ENCODE measurements at regions not wholly inside any gene's neighbourhood (a gene's known extent, or its start where the extent isn't known, plus 50 kb on each side); places are given as distances from the start of the nearest gene placed in this dataset.

- no peaks in the 10 kb centered on the region for H3K79me1 ChIP-seq (ENCODE audit: low read depth, low read length)
- no peak overlapping the region for H4K91ac ChIP-seq (replicated peaks; ENCODE audit: insufficient read length, low read length)
- H3K23ac ChIP-seq (ENCODE audit: insufficient read length) = no peak overlapping the region
- H2BK12ac ChIP-seq (ENCODE audit: low read depth, low read length) = no peak overlapping the region
- FAIRE-seq (no peak), DNase-seq (ENCODE audit: low read depth in 1 of 2, low spot score in 2 of 2) (no peak)
- no peak overlapping the region for H3K56ac ChIP-seq (replicated peaks; ENCODE audit: insufficient read length, low read depth, low read length)
- no peak overlapping the region for H3K9ac ChIP-seq (replicated peaks in 1 of 4; ENCODE audit: extremely low read depth in 1 of 4, low read depth in 3 of 4, low read length in 3 of 4)
- no peak overlapping the region for H4K8ac ChIP-seq (ENCODE audit: extremely low read depth, insufficient read depth, low read length)
- no peak overlapping the region for H2BK15ac ChIP-seq (ENCODE audit: low read length)
- no peak overlapping the region for H2AFZ ChIP-seq (ENCODE audit: low read length)
- H2BK20ac ChIP-seq (ENCODE audit: low read length) = no peak overlapping the region
- no peak overlapping the region for H3K4me2 ChIP-seq (ENCODE audit: insufficient read depth in 1 of 2, low read depth in 2 of 2, low read length in 2 of 2)
- CTCF ChIA-PET (ENCODE audit: partially characterized antibody) = interaction anchor here (1.7 kb wide), 1 partner anchor 15 kb away, joined by 3 read pairs; no protein-coding TSS in a partner anchor
- no peak overlapping the region for H2BK120ac ChIP-seq (replicated peaks; ENCODE audit: low read depth, low read length)
- H2BK5ac ChIP-seq (ENCODE audit: low read depth, low read length) = no peak overlapping the region
- H3K23me2 ChIP-seq (ENCODE audit: low read depth, low read length) = no peaks in the 10 kb centered on the region
- WGBS, 2 experiments (ENCODE audit: extremely low coverage in 1 of 2, insufficient coverage in 1 of 2, insufficient read length in 1 of 2, insufficient replicate concordance in 2 of 2, low coverage in 1 of 2, low lambda C conversion rate in 2 of 2, missing lambda C conversion rate in 1 of 2) = 90% methylated on average over 5 of the region's 5 CpGs; no CpG with 5 or more reads in 1 of the 2 experiments
- no peak overlapping the region for H3K4ac ChIP-seq (replicated peaks; ENCODE audit: insufficient read length, low read depth, low read length)
- no peak overlapping the region for H3K14ac ChIP-seq (ENCODE audit: insufficient read length)
- TF ChIP-seq RXRA (IDR thresholded peaks at IDR 0.05; ENCODE audit: insufficient read depth, low read depth, low read length) (no peak), CTBP2 (IDR thresholded peaks at IDR 0.05; ENCODE audit: borderline replicate concordance, insufficient read depth, insufficient read length, low read length) (no peak), BCL11A (IDR thresholded peaks at IDR 0.05; ENCODE audit: low read depth in 2 of 2, low read length in 2 of 2) (no peak), PHF8 (conservative IDR thresholded peaks at IDR 0.05; ENCODE audit: low read depth, low read length) (no peak), CREB1 (IDR thresholded peaks at IDR 0.05) (no peak), NANOG (IDR thresholded peaks at IDR 0.05; ENCODE audit: insufficient read depth, low read depth, low read length, poor library complexity, severe bottlenecking) (no peak), EZH2 (IDR thresholded peaks at IDR 0.05; ENCODE audit: low read depth, low read length, severe bottlenecking) (no peak), KDM1A (IDR thresholded peaks at IDR 0.05; ENCODE audit: borderline replicate concordance, low read length) (no peak)
- no peak overlapping the region for H3K27ac ChIP-seq (ENCODE audit: low read depth, low read length)
- H3K9me3 ChIP-seq (ENCODE audit: insufficient read depth in 2 of 2, low read depth in 1 of 2, low read length in 1 of 2) = no peaks in the 10 kb centered on the region
- H3K18ac ChIP-seq (ENCODE audit: extremely low read depth, low read length) = no peak overlapping the region
- peaks cover 0 to 7% (median 3%) of the 10 kb centered on the region in 4 experiments; a peak in 4 of 7 replicates for H3K4me1 ChIP-seq (replicated peaks in 1 of 4; ENCODE audit: control insufficient read depth in 3 of 4, insufficient read depth in 4 of 4, low read length in 3 of 4)
- no peaks in the 10 kb centered on the region for H3K79me2 ChIP-seq (ENCODE audit: control insufficient read depth in 1 of 2, insufficient read depth in 2 of 2, low read length in 2 of 2)
- POLR2A ChIA-PET (ENCODE audit: partially characterized antibody) = no interaction called here
- H3K4me3 ChIP-seq (ENCODE audit: extremely low read depth in 1 of 4, insufficient read depth in 2 of 4, low read depth in 3 of 4, low read length in 4 of 4) = no peak overlapping the region
- no peak overlapping the region for H4K5ac ChIP-seq (ENCODE audit: insufficient read length, low read depth, low read length)
- H4K20me1 ChIP-seq (replicated peaks in 1 of 2; ENCODE audit: control insufficient read depth in 1 of 2, insufficient read depth in 2 of 2, low read length in 2 of 2) = no peaks in the 10 kb centered on the region
- H2AK5ac ChIP-seq (ENCODE audit: low read depth, low read length) = no peak overlapping the region
- H3K36me3 ChIP-seq (ENCODE audit: control insufficient read depth in 2 of 4, insufficient read depth in 4 of 4, low read length in 3 of 4) = no peaks in the 10 kb centered on the region
- H3K27me3 ChIP-seq (replicated peaks in 1 of 4; ENCODE audit: control insufficient read depth in 3 of 4, extremely low read depth in 1 of 4, insufficient read depth in 3 of 4, low read length in 3 of 4) = no peaks in the 10 kb centered on the region
Observed at GRCh38 chr18:67265464-67266245, 250.9 kb downstream of the DSEL start.

Data from H1 (cell line).